Adipocyte (in vitro differentiated cells): ENCODE measurements at regions not wholly inside any gene's neighbourhood (a gene's known extent, or its start where the extent isn't known, plus 50 kb on each side); places are given as distances from the start of the nearest gene placed in this dataset.

Experiments used
- DNase-seq: peaks from one replicate; pipeline ENCODE4 v3.0.0-alpha.2; 2015; ENCODE audit warnings: low read depth
- H3K27me3 ChIP-seq: replicated peaks from 2 replicates; pipeline ENCODE4 v1.7.0; 2013; ENCODE audit warnings: mild to moderate bottlenecking, low read length, moderate library complexity; ENCODE audit not compliant: control insufficient read depth, insufficient read depth
- H3K36me3 ChIP-seq: 2 replicates; pipeline ENCODE4 v1.7.0; 2013; ENCODE audit warnings: low read length, mild to moderate bottlenecking, moderate library complexity; ENCODE audit not compliant: control insufficient read depth, insufficient read depth, severe bottlenecking
- H3K4me1 ChIP-seq: 2 replicates; pipeline ENCODE4 v1.7.0; 2013; ENCODE audit warnings: mild to moderate bottlenecking, low read length, moderate library complexity; ENCODE audit not compliant: control insufficient read depth, insufficient read depth
- H3K4me3 ChIP-seq: 2 replicates; pipeline ENCODE4 v1.7.0; 2013; ENCODE audit warnings: mild to moderate bottlenecking, low read length, moderate library complexity
- H3K9ac ChIP-seq: 2 replicates; pipeline ENCODE4 v1.7.0; 2013; ENCODE audit warnings: mild to moderate bottlenecking, low read length, moderate library complexity
- H3K9me3 ChIP-seq: 2 replicates; pipeline ENCODE4 v1.7.0; 2013; ENCODE audit warnings: mild to moderate bottlenecking, low read length, moderate library complexity; ENCODE audit not compliant: control insufficient read depth

DNA sequence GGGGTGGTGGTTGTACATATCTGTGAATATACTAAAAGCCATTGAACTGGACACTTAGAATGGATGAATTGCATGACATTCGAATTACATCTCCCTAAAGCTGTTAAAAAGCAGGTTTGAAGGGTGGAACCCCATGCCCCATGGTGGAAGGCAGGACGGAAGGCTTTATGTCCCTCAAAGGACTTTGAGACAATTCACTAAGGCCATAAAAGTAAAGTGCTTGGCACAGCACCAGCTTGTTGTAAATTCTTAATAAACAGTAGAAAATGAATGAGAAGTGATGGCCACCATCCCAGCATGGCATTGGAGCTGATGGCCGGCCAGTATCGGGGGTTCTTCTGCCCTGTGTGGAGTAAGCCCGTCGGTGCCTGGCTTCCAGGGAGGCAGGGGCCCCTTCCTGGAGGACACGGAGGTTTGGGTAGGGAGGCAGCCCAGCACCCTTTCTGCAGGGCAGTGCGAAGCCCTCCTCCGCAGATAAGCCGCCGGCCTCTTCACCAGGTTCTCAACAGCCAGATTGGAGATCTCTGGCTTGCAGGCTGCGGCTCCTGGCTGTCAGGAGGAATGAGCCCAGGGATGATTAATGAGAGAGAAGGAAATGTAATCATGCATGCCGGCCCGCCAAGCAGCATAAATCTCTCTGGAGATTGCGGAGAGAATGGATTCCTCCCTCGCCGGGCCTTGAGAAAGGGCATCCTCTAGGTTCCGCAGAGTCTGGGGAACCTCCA, 346.9 kb downstream of the FOXL1 start:
- H3K27me3 ChIP-seq = peaks cover 7% of the 10 kb centered on the region
- H3K4me1 ChIP-seq = peaks cover 26% of the 10 kb centered on the region
- no peak overlapping the region for H3K4me3 ChIP-seq
- DNase-seq = no peak
- no peaks in the 10 kb centered on the region for H3K36me3 ChIP-seq
- peaks cover 27% of the 10 kb centered on the region for H3K9me3 ChIP-seq
- H3K9ac ChIP-seq = no peak overlapping the region

DNA sequence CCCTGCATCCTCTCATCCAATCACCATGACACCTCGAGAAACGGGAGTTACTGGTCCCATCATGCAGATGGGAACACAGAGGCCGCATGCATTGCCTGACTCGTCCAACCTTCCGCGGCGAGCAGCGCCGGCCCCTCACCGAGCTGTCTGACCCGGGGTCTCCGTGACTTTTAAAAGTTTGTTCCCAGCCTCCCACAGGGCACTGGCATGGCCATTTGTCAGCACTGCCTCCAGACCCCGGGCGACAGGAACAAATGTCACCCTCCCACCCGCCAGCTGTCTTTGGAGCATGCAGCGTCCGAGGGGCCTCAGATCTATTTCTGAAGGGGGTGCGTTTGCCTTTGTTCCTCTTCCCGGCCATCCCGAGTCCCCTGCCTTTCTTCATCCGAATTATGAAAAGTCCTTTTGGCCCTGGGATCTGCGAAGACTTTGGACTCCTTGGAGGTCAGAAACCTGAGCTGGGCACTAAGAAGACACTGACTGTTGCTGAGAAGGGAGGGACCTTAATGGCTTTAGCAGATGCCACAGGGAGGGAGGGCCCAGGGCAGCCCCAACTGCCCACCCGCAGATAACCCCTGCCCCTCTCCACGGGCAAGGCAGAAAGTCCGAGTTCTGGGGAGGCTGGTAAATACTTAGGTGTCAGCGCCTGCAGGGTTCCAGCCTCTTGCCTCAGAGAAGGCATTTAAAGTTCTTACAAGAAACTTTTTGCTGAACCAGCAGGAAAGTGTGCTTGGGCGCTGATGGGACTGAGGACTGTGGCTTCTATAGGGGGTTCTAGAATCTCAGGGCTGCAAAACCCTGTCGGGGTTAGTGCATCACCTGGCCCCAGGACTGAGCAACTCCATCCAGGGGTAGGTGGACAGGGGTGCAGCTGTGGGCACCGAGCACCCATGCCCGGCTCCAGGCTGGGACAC, 348.1 kb downstream of the FOXL1 start:
- Histone ChIP-seq H3K27me3 (no peaks in the 10 kb centered on the region), H3K9me3 (peaks cover 15% of the 10 kb centered on the region), H3K4me1 (peaks cover 31% of the 10 kb centered on the region), H3K4me3 (no peak overlapping the region), H3K9ac (no peak overlapping the region), H3K36me3 (no peaks in the 10 kb centered on the region)
- DNase-seq = no peak

DNA sequence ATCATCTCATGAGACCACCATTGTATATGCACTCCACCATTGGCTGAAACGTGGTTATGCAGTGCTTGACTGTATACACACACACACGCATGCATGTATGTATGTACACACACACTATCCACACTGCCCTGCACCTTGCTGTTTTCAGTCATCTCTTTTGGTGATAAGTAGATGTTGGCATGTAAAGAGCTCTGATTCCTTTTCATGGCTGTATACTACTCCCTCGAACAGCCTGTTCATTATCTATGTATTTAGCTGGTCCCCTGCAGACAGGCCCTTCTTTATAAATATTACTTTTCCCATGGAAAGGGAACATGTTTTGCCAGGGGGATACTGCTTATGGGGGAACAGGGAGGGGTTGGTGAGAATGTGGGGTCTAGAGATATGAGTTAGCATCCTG, 349.4 kb downstream of the FOXL1 start:
- Histone ChIP-seq H3K4me3 (no peak overlapping the region), H3K9ac (no peak overlapping the region), H3K9me3 (peaks cover 3% of the 10 kb centered on the region), H3K36me3 (no peaks in the 10 kb centered on the region), H3K27me3 (peaks cover 5% of the 10 kb centered on the region), H3K4me1 (peaks cover 38% of the 10 kb centered on the region)
- DNase-seq = no peak

DNA sequence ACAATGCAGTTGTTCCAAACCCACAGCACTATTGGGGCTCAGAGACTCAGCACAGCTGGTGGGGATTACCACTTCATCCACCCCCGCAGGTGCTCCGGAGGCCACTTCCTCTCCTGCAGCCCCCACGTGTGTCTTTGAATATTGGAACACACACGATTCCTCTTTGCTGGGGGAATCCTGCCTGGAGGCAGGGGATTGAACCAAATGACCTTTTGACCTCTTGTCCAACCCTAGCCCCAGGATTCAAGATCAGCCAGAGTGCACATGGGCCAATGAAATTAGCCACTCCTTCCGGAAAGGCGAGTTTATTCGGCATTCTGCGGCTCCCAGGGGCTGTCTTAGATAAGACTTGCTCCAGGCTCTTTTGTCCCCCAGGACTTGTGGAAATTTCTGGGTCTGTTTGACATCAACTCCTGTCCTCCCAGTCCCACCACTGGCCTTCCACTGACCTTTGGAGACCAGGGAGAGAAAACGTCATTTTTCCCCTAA, 350.2 kb downstream of the FOXL1 start:
- H3K4me1 ChIP-seq = peaks cover 38% of the 10 kb centered on the region
- no peak for DNase-seq
- H3K36me3 ChIP-seq = no peaks in the 10 kb centered on the region
- no peak overlapping the region for H3K9ac ChIP-seq
- no peak overlapping the region for H3K4me3 ChIP-seq
- peaks cover 2% of the 10 kb centered on the region for H3K9me3 ChIP-seq
- H3K27me3 ChIP-seq = peaks cover 6% of the 10 kb centered on the region

DNA sequence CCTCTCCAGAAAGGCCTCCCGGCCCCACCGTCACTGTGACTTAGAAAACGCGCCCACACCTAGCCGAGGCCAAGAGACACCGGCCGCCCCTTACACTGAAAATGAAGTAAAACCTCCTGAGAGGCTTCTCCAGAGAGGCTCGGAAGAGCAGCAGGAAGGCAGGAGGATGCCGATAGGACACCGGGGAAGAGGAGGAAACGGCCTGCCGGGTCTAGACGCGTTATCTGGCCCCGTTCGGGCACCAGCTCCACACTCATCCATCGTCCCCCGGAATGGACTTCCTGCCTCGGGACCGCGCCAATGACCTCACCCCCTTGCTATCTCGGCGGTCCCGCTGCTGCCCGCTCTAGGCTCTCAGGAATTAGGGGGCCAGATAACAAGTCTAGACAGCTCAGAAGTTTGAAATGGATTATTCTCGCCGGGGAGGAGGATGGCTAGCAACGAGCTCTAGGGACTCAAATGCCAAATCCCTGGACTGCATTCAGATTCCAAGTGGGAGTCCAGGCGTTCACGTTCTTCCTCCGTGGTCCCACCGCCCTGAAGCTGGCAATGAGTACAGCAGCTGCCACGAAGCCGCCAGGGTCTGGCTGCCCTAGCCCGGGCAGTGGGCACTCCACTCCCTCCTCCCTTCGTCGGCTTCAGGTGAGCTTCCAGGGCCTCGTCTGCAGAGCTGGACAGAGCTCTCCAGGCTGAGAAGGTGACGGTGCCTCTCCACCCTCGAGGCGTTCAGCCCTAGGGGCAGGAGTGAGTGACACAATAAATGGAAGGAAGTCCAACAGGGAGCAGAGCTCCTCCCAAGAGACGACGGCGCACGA, 350.9 kb downstream of the FOXL1 start:
- Histone ChIP-seq H3K4me1 (peaks cover 38% of the 10 kb centered on the region), H3K9ac (no peak overlapping the region), H3K36me3 (no peaks in the 10 kb centered on the region), H3K9me3 (peaks cover 4% of the 10 kb centered on the region), H3K4me3 (no peak overlapping the region), H3K27me3 (peaks cover 6% of the 10 kb centered on the region)
- no peak for DNase-seq

DNA sequence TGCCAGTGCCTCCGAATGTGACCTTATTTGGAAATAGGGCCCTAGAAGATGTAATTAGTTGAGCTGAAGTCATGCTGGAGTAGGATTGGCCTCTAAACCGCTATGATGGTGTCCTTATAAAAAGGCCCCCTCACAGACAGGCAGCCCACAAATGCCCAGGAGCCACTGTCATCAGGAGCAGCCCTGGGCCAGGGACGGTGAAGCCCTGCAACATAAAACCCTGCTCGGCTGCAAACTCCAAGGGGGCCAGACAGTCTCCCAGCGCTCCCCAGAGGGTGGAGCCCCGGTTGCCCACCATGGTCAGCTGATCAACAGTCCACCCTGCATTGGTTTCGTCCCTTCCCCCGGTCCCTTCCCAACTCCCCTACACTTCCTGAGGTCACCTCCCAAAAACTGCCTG, 351.7 kb downstream of the FOXL1 start:
- no peaks in the 10 kb centered on the region for H3K36me3 ChIP-seq
- H3K4me1 ChIP-seq = peaks cover 30% of the 10 kb centered on the region
- H3K9me3 ChIP-seq = peaks cover 4% of the 10 kb centered on the region
- DNase-seq = no peak
- no peak overlapping the region for H3K9ac ChIP-seq
- H3K4me3 ChIP-seq = no peak overlapping the region
- peaks cover 6% of the 10 kb centered on the region for H3K27me3 ChIP-seq

DNA sequence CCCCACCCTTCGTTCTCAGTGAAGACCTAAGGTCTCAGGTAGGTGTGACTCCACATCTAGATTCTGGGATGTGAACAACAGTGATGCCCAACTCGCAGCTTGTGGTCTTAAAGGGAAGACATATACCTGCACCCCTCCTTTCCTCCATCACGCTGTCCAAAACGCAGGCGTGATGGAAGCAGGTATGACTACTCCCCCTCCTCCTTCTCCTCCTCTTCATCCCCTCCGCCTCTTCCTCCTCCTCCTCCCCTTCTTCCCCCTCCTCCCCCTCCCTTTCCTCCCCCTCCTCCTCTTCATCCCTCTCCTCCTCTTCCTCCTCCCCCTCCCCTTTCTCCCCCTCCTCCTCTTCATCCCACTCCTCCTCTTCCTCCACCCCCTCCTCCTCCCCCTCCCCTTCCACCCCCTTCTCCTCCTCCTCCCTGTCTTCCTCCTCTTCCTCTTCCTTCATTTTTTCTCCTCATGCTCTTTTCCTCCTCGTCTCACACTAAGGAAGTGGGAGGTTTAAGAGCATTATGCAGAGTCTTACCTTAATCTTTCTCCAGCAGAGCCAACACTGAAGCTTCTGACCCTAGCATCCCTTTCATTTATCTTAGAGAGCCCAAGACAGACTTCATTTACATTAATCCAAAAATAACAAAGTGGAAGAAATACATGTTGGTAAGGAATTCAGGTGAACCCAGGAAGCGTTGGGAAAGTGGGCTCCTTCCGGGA, 352.5 kb downstream of the FOXL1 start:
- Histone ChIP-seq H3K4me3 (no peak overlapping the region), H3K9ac (no peak overlapping the region), H3K36me3 (no peaks in the 10 kb centered on the region), H3K27me3 (peaks cover 6% of the 10 kb centered on the region), H3K9me3 (peaks cover 4% of the 10 kb centered on the region), H3K4me1 (peaks cover 24% of the 10 kb centered on the region)
- no peak for DNase-seq

DNA sequence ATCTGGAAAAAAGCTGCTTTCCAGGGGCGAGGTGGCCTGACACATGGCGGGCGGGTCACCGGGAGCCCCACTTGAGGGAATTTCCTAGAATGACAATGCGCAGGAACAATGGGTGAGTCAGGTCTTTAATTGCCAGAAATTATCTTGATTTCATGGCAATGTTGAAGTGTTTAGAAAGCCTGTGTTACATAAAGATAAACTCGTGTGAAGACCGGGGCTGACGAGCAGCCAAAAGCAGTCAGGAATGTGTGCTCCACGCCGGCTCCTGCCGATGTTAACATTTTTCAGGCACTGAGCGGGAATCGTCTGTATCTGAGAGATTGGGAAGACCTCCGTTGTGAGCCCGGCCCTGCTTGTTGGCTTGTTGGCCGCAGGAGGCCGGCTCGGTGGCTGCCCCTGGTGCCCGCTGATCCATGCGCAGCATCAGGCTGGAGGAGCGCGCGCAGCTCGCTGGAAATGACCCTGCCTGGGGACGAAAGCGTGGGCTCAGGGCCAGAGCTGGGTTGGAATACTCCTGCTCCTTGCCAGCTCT, 353.1 kb downstream of the FOXL1 start:
- Histone ChIP-seq H3K27me3 (peaks cover 11% of the 10 kb centered on the region), H3K9me3 (peaks cover 6% of the 10 kb centered on the region), H3K36me3 (no peaks in the 10 kb centered on the region), H3K4me1 (peaks cover 23% of the 10 kb centered on the region), H3K4me3 (peak overlapping the region; percentile 43), H3K9ac (no peak overlapping the region)
- peak; percentile 77 for DNase-seq

DNA sequence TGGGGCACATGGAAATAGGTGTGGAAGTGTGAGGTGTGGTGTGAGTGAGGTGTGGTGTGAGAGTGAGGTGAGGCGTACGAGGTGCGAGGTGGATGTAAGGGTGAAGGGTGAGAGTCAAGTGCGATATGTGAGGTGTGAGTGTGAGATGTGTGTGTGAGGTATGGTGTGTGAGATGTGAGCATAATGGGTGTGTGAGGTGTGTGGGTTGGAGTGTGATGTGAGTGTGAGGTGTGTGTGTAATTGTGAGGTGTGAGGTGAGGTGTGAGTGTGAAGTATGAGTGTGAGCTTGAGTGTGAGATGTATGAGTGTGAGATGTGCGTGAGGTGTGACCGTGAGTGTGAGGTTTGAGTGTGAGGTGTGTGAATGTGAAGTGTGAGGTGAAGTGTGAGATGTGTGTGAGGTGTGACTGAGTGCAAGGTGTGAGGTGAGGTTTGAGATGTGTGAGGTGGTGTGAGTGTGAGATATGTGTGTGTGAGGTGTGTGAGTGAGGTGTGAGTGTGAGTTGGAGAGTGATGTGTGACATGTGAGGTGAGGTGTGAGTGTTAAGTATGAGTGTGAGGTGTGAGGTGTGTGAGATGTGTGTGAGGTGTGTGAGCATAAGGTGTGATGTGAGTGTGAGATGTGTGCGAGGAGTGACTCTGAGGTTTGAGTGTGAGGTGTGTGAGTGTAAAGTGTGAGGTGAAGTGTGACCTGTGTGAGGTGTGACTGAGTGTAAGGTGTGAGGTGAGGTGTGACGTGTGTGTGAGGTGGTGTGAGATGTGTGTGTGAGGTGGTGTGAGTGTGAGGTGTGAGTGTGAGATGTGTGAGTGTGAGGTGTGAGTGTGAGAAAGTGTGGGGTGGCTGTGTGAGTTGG, 354.0 kb downstream of the FOXL1 start:
- peak overlapping the region; percentile 43 for H3K4me3 ChIP-seq
- peaks cover 23% of the 10 kb centered on the region for H3K4me1 ChIP-seq
- DNase-seq = no peak
- H3K36me3 ChIP-seq = no peaks in the 10 kb centered on the region
- H3K9ac ChIP-seq = no peak overlapping the region
- peaks cover 15% of the 10 kb centered on the region for H3K9me3 ChIP-seq
- peaks cover 20% of the 10 kb centered on the region for H3K27me3 ChIP-seq
